Suprapubic skin (tissue), 4 donors: ENCODE measurements at regions not wholly inside any gene's neighbourhood (a gene's known extent, or its start where the extent isn't known, plus 50 kb on each side); places are given as distances from the start of the nearest gene placed in this dataset.

ENCODE experiments used
- CTCF ChIP-seq, 2 donors: fragments of 200-600 bp in 1 of 2; fragments of 450-650 bp in 1 of 2; sonication (generic) in 1 of 2; IDR thresholded peaks; one replicate each; pipeline ENCODE4 v1.5.1; 2016 to 2019; ENCODE audit warnings: antibody characterized with exemption in 2 of 2, mild to moderate bottlenecking in 1 of 2, moderate library complexity in 1 of 2
- EP300 ChIP-seq: sonication (generic); formaldehyde crosslinking; IDR thresholded peaks from one replicate; pipeline ENCODE4 v1.6.1; 2017; ENCODE audit warnings: antibody characterized with exemption
- POLR2A ChIP-seq, 2 donors: fragments of 450-650 bp; IDR thresholded peaks; one replicate each; pipeline ENCODE4 v1.6.1; 2017; ENCODE audit warnings: antibody characterized with exemption in 2 of 2, mild to moderate bottlenecking in 2 of 2, moderate library complexity in 2 of 2
- POLR2AphosphoS5 ChIP-seq, 3 donors: sonication (generic); formaldehyde crosslinking; IDR thresholded peaks; one replicate each; pipeline ENCODE4 v1.6.1; 2017; ENCODE audit warnings: antibody characterized with exemption in 3 of 3

- TF ChIP-seq CTCF (IDR thresholded peaks at IDR 0.05) (no peak), POLR2A (IDR thresholded peaks at IDR 0.05) (no peak), POLR2AphosphoS5 (IDR thresholded peaks at IDR 0.05) (no peak), EP300 (no peak)
These were observed 266.8 kb upstream of the PARD3B start for GRCh38 chr2:204278454-204278853.
